Endothelial cell of umbilical vein (primary cell): ENCODE measurements at regions not wholly inside any gene's neighbourhood (a gene's known extent, or its start where the extent isn't known, plus 50 kb on each side); places are given as distances from the start of the nearest gene placed in this dataset.

Source experiments
- BruUV-seq: library from RNA; stranded (reverse); fragments of 400-500 nt; replicated peaks from 2 replicates; lab custom pipeline; 2021; lab: Mats Ljungman, UMichigan
- CTCF ChIA-PET: fragments of 300-600, 350-600 bp; sonication (Branson Sonifier 250); formaldehyde crosslinking; loops from one replicate; lab custom pipeline; 2021; ENCODE audit warnings: antibody characterized with exemption, inconsistent platforms; lab: Charles Lee
- POLR2A ChIA-PET: fragments of 300-600, 350-600 bp; sonication (Branson Sonifier 250); formaldehyde crosslinking; loops from one replicate; lab custom pipeline; 2021; ENCODE audit warnings: antibody characterized with exemption, inconsistent platforms; lab: Charles Lee
- DNase-seq: peaks from one replicate; pipeline ENCODE4 v3.0.0-alpha.2; 2011; ENCODE audit warnings: low read depth, low spot score
- FAIRE-seq: peaks from 2 replicates; lab custom pipeline; 2011; peaks lifted over from hg19 to GRCh38; lab: Jason Lieb, UNC
- H2AFZ ChIP-seq: 2 replicates; pipeline ENCODE4 v1.6.0; 2012; ENCODE audit warnings: low read depth, low read length, control low read depth, inconsistent platforms
- H3K27ac ChIP-seq: 2 replicates; pipeline ENCODE4 v1.5.1; 2011; ENCODE audit warnings: low read depth, mild to moderate bottlenecking, control low read depth, low read length, moderate library complexity; ENCODE audit not compliant: insufficient read depth
- H3K27me3 ChIP-seq, 2 experiments: 2 replicates each; pipeline versions ENCODE4 v1.6.0 to v1.6.1; 2011; ENCODE audit warnings: low read length in 2 of 2, mixed read lengths in 1 of 2; ENCODE audit not compliant: control insufficient read depth in 2 of 2, insufficient read depth in 2 of 2
- H3K36me3 ChIP-seq, 2 experiments: 2 replicates in 1 of 2; 3 replicates in 1 of 2; pipeline ENCODE4 v1.5.1; 2011; ENCODE audit warnings: low read length in 2 of 2, mild to moderate bottlenecking in 1 of 2, moderate library complexity in 1 of 2; ENCODE audit not compliant: control insufficient read depth in 2 of 2, insufficient read depth in 2 of 2; ENCODE audit errors: extremely low read depth in 1 of 2
- H3K4me1 ChIP-seq: 3 replicates; pipeline ENCODE4 v1.5.1; 2011; ENCODE audit warnings: mild to moderate bottlenecking, low read length; ENCODE audit not compliant: control insufficient read depth, insufficient read depth; ENCODE audit errors: extremely low read depth
- H3K4me2 ChIP-seq: 2 replicates; pipeline ENCODE4 v1.6.1; 2011; ENCODE audit warnings: low read length, control low read depth, mixed read lengths; ENCODE audit not compliant: insufficient read depth
- H3K4me3 ChIP-seq, 3 experiments: fragments of 200-600 bp in 1 of 3; sonication (generic), shearing (Covaris generic) in 1 of 3; replicated peaks in 1 of 3; 2 replicates each; pipeline ENCODE4 v1.5.1; 2011 to 2016; ENCODE audit warnings: control low read depth in 3 of 3, low read length in 3 of 3, mild to moderate bottlenecking in 2 of 3, inconsistent platforms in 1 of 3, low read depth in 1 of 3, moderate library complexity in 1 of 3; ENCODE audit not compliant: insufficient read depth in 1 of 3
- H3K79me2 ChIP-seq: 2 replicates; pipeline ENCODE4 v1.6.0; 2012; ENCODE audit warnings: low read length, inconsistent platforms; ENCODE audit not compliant: control insufficient read depth, insufficient read depth
- H3K9ac ChIP-seq: replicated peaks from 2 replicates; pipeline ENCODE3; 2011; ENCODE audit warnings: low read length, control low read depth; ENCODE audit not compliant: insufficient read depth; ENCODE audit errors: extremely low read depth
- H3K9me1 ChIP-seq: replicated peaks from 3 replicates; pipeline ENCODE4 v1.6.0; 2011; ENCODE audit warnings: mild to moderate bottlenecking, low read length; ENCODE audit not compliant: control insufficient read depth, insufficient read depth; ENCODE audit errors: extremely low read depth
- H3K9me3 ChIP-seq: replicated peaks from 2 replicates; pipeline ENCODE4 v1.5.1; 2012; ENCODE audit warnings: low read length, inconsistent platforms; ENCODE audit not compliant: control insufficient read depth, insufficient read depth
- H4K20me1 ChIP-seq: replicated peaks from 2 replicates; pipeline ENCODE3; 2011; ENCODE audit warnings: mild to moderate bottlenecking, low read length; ENCODE audit not compliant: control insufficient read depth, insufficient read depth; ENCODE audit errors: extremely low read depth
- CTCF ChIP-seq, 2 donors: IDR thresholded peaks; 1 replicate in 1 of 2; 2 replicates in 1 of 2; pipeline ENCODE4 v1.5.1; 2011; ENCODE audit warnings: low read length in 2 of 2, mild to moderate bottlenecking in 2 of 2, moderate library complexity in 2 of 2, control low read depth in 1 of 2, inconsistent platforms in 1 of 2, low read depth in 1 of 2; ENCODE audit not compliant: insufficient read depth in 1 of 2; ENCODE audit errors: extremely low read depth in 1 of 2
- EZH2 ChIP-seq: IDR thresholded peaks from 2 replicates; pipeline ENCODE4 v1.6.1; 2012; ENCODE audit warnings: borderline replicate concordance, low read depth, mild to moderate bottlenecking, moderate library complexity, low read length, inconsistent platforms; ENCODE audit not compliant: severe bottlenecking
- FOS ChIP-seq: IDR thresholded peaks from 2 replicates; pipeline ENCODE4 v1.6.1; 2011; ENCODE audit warnings: mild to moderate bottlenecking, low read length, moderate library complexity, borderline replicate concordance; ENCODE audit not compliant: insufficient read depth
- GATA2 ChIP-seq: IDR thresholded peaks from 2 replicates; pipeline ENCODE4 v1.7.0; 2011; ENCODE audit warnings: low read depth, mild to moderate bottlenecking, moderate library complexity, mixed read lengths, low read length; ENCODE audit not compliant: insufficient read length, insufficient read depth
- JUN ChIP-seq: IDR thresholded peaks from 2 replicates; pipeline ENCODE4 v1.6.1; 2011; ENCODE audit warnings: borderline replicate concordance, low read depth; ENCODE audit not compliant: insufficient read length, insufficient read depth
- MYC ChIP-seq: IDR thresholded peaks from one replicate; pipeline ENCODE4 v1.6.1; 2011; ENCODE audit warnings: mild to moderate bottlenecking, low read depth, low read length
- POLR2A ChIP-seq: IDR thresholded peaks from 2 replicates; pipeline ENCODE4 v1.6.1; 2012; ENCODE audit warnings: low read depth, mild to moderate bottlenecking, control low read depth, low read length
- POLR2AphosphoS5 ChIP-seq: IDR thresholded peaks from 2 replicates; pipeline ENCODE4 v1.6.1; 2012; ENCODE audit warnings: low read depth, mild to moderate bottlenecking, control low read depth, low read length, moderate library complexity; ENCODE audit not compliant: insufficient read depth
- dilution Hi-C: fragments of 300-500 bp; cut with MboI; formaldehyde crosslinking; loops from one replicate; pipeline ENCODE4 v1.15.0; 2019; ENCODE audit warnings: low sequenced_read_pairs; ENCODE audit not compliant: extremely low pct_ligation_motif_present
- intact Hi-C: fragments of 100-400 bp; cut with micrococcal nuclease; formaldehyde crosslinking; loops from one replicate; pipeline ENCODE4 v1.10.0; 2022
- TF ChIP-seq, protein P1 (sequence below): IDR thresholded peaks from 2 replicates; pipeline ENCODE4 v1.6.1; 2011; ENCODE audit not compliant: insufficient read depth, insufficient read length

- H3K9ac ChIP-seq: no peak overlapping the region
- no peak for DNase-seq
- ChIA-PET POLR2A (no interaction called here), CTCF (no interaction called here)
- no peak for FAIRE-seq
- H3K27ac ChIP-seq: no peak overlapping the region
- no TSS peak for BruUV-seq
- peaks cover 5% of the 10 kb centered on the region for H3K4me1 ChIP-seq
- H3K4me3 ChIP-seq: no peak overlapping the region
- TF ChIP-seq CTCF (IDR thresholded peaks at IDR 0.05; ENCODE audit: extremely low read depth in 1 of 2, insufficient read depth in 1 of 2, low read depth in 1 of 2, low read length in 2 of 2) (no peak), GATA2 (no peak), MYC (no peak), POLR2A (no peak), JUN (no peak), POLR2AphosphoS5 (no peak)
- TF ChIP-seq, protein P1, sequence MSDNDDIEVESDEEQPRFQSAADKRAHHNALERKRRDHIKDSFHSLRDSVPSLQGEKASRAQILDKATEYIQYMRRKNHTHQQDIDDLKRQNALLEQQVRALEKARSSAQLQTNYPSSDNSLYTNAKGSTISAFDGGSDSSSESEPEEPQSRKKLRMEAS: no peak
- H3K27me3 ChIP-seq: no peaks in the 10 kb centered on the region
- H3K9me3 ChIP-seq: no peaks in the 10 kb centered on the region
- no peaks in the 10 kb centered on the region for H3K9me1 ChIP-seq
- no peaks in the 10 kb centered on the region for H3K36me3 ChIP-seq
- no peak overlapping the region for H3K4me2 ChIP-seq
- no peaks in the 10 kb centered on the region for H4K20me1 ChIP-seq
- dilution Hi-C loops (no loop called here), intact Hi-C loops (no loop called here)
- H3K79me2 ChIP-seq: no peaks in the 10 kb centered on the region
- H2AFZ ChIP-seq: no peak overlapping the region
Measured at GRCh38 chr16:47774661-47775060, 313.5 kb downstream of the PHKB start.

DNA sequence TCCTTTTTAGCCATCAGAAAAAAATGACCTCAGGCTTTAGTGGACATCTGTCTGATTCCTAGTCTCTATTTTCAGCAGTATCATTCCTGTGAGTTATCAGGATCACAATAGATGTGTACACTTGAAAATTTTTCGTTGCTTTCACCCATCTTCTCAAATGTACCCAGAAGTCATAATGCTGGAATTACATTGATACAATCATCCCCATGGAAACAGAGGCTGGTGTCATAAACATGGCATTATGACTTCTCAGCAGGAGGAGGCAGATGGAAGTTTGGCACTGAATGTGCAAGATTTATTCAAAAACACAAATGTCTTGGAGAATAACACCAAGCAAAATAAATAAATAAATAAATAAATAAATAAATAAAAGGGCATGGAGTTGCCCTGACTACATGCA is 292.5 kb downstream of the PHKB start:
- Histone ChIP-seq H3K9me1 (no peaks in the 10 kb centered on the region), H3K9me3 (no peaks in the 10 kb centered on the region), H3K4me1 (no peaks in the 10 kb centered on the region), H3K27me3 (no peaks in the 10 kb centered on the region), H3K36me3 (no peaks in the 10 kb centered on the region), H3K79me2 (no peaks in the 10 kb centered on the region), H3K9ac (no peak overlapping the region), H4K20me1 (no peaks in the 10 kb centered on the region), H3K27ac (no peak overlapping the region), H3K4me2 (no peak overlapping the region), H3K4me3 (no peak overlapping the region), H2AFZ (no peak overlapping the region)
- DNase-seq (no peak), FAIRE-seq (no peak)
- POLR2A ChIA-PET: no interaction called here
- CTCF ChIA-PET: interaction anchor here (1.1 kb wide), 1 partner anchor 12 kb away, joined by 3 read pairs; no protein-coding TSS in a partner anchor
- intact Hi-C loops: no loop called here
- TF ChIP-seq, protein P1: no peak
- TF ChIP-seq FOS: no peak
- TF ChIP-seq GATA2: no peak
- no peak for TF ChIP-seq POLR2AphosphoS5
- TF ChIP-seq JUN: no peak
- TF ChIP-seq CTCF (IDR thresholded peaks at IDR 0.05; ENCODE audit: extremely low read depth in 1 of 2, insufficient read depth in 1 of 2, low read depth in 1 of 2, low read length in 2 of 2): no peak
- no peak for TF ChIP-seq MYC
- TF ChIP-seq POLR2A: no peak
- TF ChIP-seq EZH2: no peak
- no TSS peak for BruUV-seq
- dilution Hi-C loops: no loop called here
